GDM1 (cell line): ENCODE measurements at regions not wholly inside any gene's neighbourhood (a gene's known extent, or its start where the extent isn't known, plus 50 kb on each side); places are given as distances from the start of the nearest gene placed in this dataset.
"Not testable (repeated sequence)": the region's sequence is repeated elsewhere in the genome, so short reads cannot be mapped to it uniquely, and the experiment has no call there.

Experiments
- DNase-seq: peaks from one replicate; lab custom pipeline; 2025; lab: John Stamatoyannopoulos, UW

DNA sequence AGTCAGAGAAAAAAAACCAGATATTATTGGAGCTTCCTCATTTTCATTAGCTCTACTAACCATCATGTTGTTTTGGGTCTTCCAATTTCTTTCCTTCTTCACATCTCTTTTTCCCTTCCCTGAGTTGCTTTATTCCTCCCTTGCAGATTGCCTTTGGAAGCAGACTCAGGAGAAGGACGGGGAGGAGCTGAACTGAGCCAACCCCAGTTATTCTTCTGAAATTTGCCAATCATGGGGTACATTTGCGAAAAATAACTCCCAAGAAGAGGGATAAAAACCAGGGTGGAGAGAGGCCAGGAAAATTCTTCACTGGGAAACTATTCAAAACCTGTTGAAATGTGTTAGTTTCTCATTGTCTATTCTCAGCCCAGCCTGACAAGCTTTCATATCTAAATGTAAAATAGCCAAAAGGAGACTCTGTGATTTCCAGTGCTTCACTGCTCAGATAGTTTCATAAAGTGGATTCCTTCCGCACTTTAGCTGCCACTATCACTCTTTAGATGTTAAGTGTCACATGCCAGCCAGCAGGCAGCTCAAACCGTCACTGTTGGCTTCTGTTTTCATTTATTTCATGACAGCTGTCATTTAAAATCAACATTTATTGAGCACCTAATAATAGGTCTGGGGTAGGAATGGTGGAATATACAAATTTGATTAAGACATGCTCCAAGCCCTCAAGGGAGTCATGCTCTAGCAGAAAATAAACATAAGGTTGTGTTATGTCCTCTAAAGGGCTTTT is 204.5 kb downstream of the SREK1 start:
- DNase-seq, result no peak

DNA sequence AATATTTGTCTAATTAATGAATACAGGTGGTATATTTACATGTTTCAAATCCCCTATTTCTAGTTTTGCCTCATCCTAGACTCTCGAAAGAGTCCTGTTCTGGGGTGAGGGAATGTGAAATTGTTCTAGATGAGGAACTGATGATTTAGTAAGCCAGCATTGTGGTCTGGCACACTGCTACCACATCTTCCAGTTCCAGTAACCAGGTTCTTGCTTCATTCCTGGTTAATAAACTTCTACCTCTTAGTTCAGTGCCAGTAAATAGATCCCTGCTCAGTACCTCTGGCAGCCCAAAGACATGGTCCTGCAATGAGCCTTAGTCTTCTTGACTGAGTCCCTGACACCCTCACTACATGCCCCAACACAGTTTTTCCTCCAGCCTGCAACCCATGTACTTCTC is 207.7 kb downstream of the SREK1 start:
- no peak for DNase-seq

DNA sequence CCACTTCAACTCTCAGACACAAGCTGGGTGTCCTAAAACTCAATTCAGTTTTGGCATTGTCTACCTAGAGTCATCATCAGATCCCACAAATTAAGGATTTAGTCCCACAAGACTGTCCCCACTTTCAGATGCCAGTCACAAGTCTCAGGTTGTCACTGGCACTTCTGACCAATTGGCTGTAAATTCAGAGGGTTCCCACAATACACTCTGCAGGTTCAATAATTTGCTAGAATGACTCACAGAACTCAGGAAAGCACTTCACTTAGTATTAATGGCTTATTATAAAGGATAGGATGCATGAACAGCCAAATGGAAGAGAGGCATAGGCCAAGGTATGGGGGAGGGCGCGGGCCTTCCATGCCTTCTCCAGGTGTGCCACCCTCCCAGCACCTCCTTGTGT is 209.1 kb downstream of the SREK1 start:
- no peak for DNase-seq

DNA sequence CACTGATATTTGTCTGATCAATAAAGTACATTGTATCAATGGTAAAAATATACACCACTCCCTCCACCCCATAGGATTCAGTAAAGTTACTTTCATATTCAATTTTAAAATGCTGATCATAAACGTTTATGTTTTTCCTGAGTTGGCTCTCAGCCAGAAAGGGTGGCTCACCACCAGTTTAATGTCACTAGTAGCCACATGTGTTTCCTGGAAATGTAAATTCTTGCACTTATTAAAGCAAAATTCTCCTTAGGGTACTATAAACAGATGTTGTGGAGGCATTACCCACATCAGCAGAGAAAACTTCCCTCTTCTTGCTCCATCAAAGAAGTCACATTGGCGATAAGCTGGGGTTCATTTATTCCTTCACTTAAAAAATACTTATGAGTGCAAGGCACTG is 210.3 kb downstream of the SREK1 start:
- no peak for DNase-seq

DNA sequence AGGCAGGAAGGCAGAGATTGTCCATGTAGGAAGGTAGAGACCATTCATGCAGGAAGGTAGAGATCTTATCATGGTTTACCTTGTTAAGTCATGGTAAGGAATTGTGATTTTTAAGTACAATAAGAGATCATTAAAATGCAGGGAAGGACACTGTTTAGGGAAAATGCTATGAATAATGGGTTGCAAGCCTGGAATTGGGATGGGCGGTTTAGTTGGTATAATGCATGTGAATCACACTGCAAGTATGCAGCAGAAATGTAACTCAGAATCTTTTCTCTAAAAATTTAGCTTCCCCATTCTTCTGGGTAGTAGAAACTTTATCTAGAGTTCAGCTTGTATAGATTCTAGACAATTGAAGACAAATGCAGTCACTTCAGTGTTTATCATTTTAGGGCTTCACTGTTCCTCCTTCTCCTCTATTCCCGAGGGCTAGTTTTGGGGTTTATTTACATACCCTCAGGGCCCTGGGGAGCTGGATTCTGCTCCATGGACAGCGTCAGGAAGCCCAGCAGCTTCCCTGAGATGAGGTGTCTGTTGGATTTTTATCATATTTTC is 212.0 kb downstream of the SREK1 start:
- DNase-seq, result no peak

DNA sequence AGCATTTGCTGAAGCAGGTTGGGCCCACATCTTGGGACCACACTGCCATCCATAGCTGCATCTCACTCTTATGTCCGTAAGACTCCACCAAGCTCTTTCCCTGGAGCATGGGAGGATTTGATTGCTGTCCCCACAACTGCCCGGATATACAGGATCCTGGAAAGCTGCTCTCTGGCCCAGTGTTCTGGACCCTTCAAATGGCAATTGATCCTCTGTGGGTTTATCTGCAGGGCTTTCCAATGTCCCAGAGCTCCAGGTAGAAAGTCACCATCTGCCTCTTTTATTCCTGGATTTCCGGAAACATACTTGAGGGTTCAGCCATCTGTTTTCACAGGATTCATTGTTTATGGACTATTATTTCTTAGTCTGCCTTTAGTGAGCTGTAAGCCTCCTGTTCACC is 214.6 kb downstream of the SREK1 start:
- DNase-seq, result no peak

DNA sequence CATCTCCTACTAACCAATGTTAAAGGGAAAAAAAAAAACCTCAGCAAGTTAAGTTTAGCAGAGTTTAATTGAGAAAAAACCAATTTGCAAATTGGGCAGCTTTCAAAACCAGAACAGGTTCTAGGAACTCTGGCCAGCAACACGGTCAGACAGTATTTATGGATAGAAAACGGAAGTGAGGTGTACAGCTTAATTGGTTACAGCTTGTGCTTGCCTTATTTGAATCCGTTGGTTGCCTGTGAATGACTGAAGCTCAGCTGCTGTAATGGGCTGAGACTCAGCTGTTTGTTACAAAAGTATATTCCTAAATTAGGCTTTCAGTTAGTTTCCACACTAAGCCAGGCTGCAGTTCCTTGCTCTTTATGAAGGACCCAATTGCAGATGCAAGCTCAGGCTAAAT is 217.0 kb downstream of the SREK1 start:
- DNase-seq, result no peak

DNA sequence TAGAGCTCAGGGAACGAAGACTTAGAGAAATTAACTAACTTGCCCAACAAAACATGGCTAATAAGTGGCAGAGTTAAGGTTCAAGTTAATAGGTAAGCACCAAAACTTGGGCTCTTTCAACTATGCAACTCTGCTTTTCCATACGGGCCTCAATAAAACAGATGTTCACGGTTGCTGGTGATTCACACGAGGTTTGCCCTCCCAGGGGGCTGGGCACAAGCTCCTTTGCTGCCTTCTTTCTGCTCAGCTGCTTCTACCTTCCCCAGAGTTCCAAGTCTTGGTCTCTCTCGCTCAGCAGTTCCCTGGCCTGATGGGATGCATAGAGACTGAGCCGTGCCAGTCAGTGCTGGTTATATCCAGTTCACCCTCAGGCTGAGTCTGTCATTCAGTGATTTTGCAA is 217.9 kb downstream of the SREK1 start:
- DNase-seq, result no peak

DNA sequence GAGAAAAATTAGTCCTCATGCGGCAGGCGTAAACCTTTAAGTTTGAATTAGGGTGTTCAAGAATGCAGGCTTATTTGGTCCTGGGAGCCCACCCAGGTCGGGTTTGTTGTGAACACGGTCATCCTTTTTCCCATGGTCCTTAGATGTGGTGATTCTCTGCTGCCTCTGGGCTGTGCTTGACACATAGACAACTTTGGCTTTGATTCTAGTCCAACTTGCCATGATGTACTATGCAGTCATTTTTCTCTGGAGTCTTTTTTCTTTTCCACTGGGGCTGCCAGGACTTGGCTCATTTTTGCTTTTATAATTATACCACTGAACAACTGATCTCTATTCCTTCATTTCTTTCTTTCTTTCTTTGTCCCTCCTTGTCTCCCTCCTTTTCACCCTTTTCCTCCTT is 218.6 kb downstream of the SREK1 start:
- no peak for DNase-seq

DNA sequence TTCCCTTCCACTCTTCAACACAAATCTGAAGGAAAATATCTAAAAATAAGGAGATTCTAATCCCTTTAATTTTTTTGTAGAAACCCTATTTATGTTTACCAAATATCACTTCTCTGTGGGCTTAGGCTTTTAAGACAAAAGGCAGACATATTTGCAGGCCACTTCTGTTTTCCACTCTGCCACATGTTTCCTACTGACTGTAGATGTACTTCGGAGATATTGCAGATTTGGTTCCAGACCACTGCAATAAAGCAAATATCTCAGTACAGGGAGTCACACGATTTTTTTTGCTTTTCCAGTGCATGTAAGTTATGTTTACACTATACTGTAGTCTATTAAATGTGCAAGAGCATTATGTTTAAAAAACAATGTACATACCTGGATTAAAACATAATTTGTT is 219.0 kb downstream of the SREK1 start:
- DNase-seq, result no peak

DNA sequence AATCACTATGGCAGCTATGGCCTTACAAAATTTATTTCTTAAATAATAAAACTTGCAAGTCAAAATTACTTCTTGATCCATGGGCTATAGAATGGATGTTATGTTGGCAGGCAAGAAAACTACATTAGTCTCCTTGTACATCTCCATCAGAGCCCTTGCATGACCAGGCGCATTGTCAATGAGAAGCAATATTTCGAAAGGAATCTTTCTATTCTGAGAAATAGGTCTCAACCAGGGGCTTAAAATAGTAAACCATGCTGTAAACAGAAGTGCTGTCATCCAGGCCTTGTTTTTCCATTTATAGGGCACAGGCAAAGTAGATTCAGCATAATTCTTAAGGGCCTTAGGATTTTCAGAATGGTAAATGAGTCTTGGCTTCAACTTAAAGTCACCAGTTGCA is 220.1 kb downstream of the SREK1 start:
- DNase-seq, result no peak

DNA sequence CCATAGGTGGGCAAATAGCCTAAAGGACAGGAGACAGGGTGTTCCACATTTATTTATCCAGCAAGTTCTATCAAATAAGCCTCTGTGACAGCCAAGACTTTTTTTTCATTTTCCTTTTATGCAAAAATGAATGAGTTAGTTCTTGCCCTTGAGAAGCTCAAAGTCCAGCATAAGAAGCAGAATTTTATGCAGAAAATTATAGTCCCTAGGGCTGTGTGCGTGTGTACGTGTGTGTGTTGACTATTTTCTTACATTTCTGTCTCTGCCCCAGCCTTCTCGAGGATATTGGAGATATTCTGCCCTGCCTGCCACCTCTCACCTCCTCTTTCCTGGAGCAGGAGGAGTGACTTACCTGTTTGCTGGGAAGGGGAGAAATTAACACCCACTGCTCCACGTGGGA is 221.9 kb downstream of the SREK1 start:
- DNase-seq, result no peak

DNA sequence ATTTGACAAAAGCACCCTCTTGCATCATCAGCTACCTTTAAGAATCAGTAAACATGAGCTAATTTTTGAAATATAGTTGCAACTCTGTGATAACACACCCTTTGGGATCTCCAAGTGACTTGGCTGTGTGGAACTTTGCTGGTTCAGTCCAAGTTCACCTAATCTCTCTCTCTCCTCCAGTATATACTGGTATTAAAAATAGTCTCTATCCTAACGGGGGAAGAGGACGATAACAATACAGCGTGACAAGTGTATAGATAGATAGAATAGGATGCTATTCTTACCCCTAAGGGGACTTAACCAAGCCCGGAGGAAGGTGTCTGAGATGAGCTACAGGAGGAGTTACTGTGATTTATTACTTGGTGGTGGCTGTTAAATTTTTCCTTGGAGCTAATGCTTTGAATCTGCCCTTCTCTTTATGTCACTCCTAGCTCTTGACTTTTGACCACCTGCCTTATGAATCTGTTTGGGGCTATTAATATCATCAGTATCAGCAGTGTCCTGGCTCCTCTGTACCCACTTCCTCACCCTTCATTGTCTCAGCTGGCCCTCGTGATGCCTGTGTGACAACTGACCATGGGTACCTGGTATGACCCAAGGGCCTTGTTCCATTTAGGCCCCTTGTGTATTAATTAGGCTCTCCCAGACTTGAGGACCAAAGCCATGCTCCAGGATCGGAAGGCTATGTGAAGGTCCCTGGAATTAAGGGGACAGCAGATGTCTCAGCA is 223.9 kb downstream of the SREK1 start:
- DNase-seq, result no peak

DNA sequence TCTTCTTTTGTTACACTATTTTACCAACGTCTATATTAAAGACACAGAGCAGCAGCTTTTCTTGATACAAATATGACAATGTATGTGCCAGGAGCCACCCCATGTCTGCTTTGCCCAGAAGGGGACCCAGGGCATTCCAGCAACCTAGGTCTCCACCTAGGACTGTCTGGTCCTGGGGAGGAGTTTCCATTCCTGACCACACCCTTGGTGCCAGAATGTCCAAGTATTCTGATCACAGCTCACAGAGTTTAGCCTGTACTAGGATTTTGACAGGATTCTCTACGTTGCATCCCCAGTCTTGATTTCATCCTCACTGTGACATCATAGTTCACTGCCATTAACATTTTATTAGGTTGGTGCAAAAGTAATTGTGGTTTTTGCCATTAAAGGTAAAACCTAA is 224.7 kb downstream of the SREK1 start:
- no peak for DNase-seq

DNA sequence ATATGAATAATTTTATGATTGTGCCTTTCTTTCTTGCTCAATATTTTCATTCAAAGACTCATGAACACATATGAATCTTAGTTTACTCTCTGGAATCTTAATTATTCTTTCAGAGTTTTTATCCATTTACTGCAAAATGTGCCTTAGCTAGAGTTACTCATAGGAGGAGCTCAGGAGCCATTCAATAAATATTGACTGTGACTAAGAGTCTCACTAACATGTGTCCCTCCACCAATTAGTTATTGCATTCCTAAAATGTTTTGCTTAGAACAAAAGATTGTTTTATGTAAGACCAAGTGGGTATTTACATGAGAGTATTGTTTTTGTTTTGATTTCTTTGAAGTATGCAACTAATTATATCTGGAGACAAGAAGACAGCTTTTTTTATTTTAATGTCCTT is 218.4 kb upstream of the MAST4 start:
- no peak for DNase-seq

DNA sequence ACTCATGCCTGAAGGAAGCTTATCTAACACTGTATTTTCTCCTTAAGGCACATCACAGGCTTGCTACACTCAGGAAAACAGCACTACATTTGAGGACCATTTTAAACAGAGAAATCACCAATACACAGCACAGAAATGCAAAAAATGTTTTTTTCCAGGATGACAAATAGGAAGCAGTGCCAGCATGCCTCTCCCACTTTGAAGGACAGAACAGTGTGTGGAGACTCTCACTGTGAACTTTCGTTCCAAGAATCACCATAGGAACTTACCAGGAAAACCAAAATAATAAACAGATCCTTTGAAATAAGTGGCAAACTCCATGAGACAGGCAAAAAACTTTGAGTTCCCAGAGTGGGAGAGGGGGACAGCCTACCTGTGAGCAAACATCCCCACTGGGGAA is 217.8 kb upstream of the MAST4 start:
- DNase-seq, result no peak

DNA sequence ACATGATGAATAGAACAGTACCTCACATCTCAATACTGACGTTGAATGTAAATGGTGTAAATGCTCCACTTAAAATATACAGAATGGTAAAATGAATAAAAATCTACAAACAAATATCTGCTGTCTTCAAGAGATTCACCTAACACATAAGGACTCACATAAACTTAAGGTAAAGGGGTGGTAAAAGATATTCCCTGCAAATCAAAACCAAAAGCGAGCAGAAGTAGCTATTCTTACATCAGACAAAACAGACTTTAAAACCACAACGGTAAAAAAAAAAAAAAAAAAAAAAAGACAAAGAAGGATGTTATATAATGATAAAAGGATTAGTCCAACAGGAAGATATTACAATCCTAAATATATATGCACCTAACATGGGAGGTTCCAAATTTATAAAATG is 214.0 kb upstream of the MAST4 start:
- DNase-seq, result no peak

DNA sequence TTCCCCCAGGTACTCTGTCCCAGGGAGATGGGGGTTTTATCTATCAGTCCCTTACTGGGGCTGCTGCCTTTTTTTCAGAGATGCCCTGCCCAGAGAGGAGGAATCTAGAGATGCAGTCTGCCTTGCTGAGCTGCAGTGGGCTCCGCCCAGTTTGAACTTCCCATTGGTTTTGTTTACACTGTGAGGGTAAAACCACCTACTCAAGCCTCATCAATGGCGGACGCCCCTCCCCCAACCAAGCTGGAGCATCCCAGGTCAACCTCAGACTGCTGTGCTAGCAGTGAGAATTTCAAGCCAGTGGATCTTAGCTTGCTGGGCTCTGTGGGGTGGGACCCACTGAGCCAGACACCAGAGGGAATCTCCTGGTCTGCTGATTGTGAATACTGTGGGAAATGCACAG is 191.0 kb upstream of the MAST4 start:
- DNase-seq, result not testable (repeated sequence)

DNA sequence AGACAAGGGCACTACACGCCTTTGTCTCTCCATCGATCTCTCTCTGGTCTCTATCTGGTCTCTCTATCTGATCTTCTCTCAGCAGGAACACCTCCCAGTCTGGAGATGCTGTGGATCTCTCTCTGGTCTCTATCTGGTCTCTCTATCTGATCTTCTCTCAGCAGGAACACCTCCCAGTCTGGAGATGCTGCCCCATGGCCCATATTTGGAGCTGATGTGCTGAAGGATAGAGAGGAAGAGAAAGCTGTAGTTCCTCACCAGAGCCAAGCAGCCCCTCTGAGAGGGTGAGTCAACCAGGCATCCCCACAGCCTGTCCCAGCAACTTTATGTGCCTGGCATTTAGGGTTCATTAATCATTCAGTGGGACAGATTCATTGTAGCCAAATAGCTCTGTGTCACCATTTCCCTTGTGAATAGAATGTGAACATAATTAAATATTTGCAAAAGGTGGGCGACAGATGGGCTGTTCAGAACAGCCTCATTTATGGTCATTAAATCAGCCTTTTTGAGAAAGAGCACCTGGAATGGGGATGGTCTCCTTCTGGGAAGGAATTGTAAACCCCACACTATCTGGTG is 189.3 kb upstream of the MAST4 start:
- DNase-seq, result no peak

DNA sequence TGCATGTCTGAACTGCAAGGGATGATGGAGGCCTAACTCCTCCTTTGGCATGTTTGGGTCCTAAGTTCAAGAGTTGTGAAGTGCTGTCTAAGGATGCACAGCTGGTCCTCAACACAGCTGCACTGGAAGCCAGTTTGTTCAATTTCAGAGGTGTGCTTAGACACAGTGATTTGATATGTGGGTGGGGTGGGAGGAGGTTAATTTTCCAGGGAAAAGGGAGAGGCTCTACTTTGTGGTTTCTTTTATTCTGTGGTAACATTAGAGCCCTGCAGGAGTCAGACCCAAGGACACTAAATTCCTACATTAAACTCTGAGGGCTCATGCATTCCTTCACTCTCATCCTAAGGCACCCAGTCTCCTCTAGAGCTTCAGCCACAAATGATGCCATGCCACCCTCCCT is 188.4 kb upstream of the MAST4 start:
- DNase-seq, result no peak

DNA sequence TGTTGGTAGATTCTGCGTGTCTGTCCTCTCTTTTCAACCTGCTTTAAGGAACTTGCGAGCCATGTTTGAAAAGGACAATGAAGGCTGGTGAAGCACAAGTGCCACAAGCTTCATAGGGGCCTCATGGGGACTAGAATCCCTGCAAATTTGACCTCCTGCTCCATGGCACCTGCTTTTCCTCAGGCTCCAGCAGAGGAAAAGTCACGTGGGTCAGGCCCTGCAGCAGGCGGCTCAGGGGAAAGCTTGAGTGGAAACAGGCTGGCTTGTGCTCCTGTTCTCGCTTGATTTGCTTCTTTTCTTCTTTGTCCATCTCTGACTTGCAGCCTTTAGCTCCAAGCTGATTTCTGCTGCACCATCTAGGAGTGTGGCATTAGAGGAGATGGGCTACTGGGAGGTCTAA is 187.6 kb upstream of the MAST4 start:
- no peak for DNase-seq

DNA sequence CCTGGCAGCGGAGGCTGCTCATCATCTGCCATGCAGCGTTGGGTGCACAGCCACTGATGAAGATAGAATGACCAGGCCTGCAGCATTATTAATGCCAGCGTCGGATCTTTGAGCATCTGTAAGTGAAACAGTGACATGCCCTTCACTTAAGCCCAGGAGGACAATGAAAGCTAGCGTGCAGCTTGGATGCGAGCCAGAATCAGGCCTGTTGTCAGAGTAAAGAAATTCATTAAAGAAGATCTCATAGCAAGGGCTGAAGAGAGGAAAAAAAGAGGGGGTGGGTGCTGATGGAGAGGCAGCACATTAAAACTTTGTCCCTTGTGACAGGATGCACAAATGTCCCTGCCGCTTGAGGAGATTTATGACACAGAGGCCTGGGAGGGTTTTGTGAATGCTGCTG is 186.1 kb upstream of the MAST4 start:
- no peak for DNase-seq

DNA sequence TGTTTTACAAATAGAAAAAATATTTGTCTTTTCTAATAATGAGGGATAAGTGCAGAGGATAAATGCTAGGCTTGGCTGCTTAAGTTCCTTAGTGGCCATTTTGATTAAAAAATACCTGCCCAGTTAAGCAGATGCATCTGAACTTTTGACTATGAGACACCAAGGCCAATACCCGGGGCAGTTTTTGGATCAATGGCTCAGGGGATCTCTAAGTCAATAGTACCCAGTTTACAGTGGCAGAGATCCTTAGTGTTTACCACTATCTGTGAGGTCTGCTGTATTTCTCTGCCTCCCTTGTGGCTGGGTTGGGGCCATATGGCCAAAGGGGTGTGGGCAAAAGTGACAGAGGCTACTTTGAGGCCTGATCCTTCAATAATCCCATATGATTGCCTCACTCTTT is 184.5 kb upstream of the MAST4 start:
- DNase-seq, result no peak
